Left ventricle myocardium superior (tissue), 1 donor: ENCODE measurements at regions not wholly inside any gene's neighbourhood (a gene's known extent, or its start where the extent isn't known, plus 50 kb on each side); places are given as distances from the start of the nearest gene placed in this dataset.
"Not testable (repeated sequence)": the region's sequence is repeated elsewhere in the genome, so short reads cannot be mapped to it uniquely, and the experiment has no call there.

ENCODE experiments used
- ATAC-seq: fragments of 200-7000 bp; cut with Tn5 transposase; one replicate; pipeline ENCODE4 v1.9.1; 2020; ENCODE audit warnings: mild to moderate bottlenecking, moderate library complexity
- DNase-seq: peaks from one replicate; pipeline ENCODE4 v3.0.0-alpha.2; 2020
- intact Hi-C: fragments of 100-400 bp; cut with micrococcal nuclease; formaldehyde crosslinking; loops from one replicate; pipeline ENCODE4 v1.11.0; 2022
- donor health status: DM: no; HTN: yes; CAD: no; lungs with severe emphysema.

- ATAC-seq, DNase-seq, intact Hi-C loops: not testable (repeated sequence)
Measured at GRCh38 chr16:17735099-17735498, 264.3 kb upstream of the XYLT1 start.

GRCh38 chr16:17729820-17730219, 259.1 kb upstream of the XYLT1 start:
- DNase-seq (no peak), ATAC-seq (no peak)
- intact Hi-C loops: no loop called here

- no peak for DNase-seq
Measured at GRCh38 chr16:17728196-17728595, 257.4 kb upstream of the XYLT1 start.

GRCh38 chr16:17724242-17724898, 253.6 kb upstream of the XYLT1 start:
- no peak for DNase-seq
- no peak for ATAC-seq
- intact Hi-C loops: no loop called here

More at GRCh38 chr16:17728196-17728595, 257.4 kb upstream of the XYLT1 start:
- no peak for ATAC-seq
- intact Hi-C loops: no loop called here

GRCh38 chr16:17723531-17724134, 252.9 kb upstream of the XYLT1 start:
- ATAC-seq (no peak), DNase-seq (no peak)
- intact Hi-C loops: no loop called here

- ATAC-seq (no peak), DNase-seq (no peak)
- intact Hi-C loops: no loop called here
Measured at GRCh38 chr16:17718495-17718894, 247.7 kb upstream of the XYLT1 start.

GRCh38 chr16:17705847-17706246, 235.1 kb upstream of the XYLT1 start:
- intact Hi-C loops: no loop called here
- DNase-seq (no peak), ATAC-seq (no peak)

GRCh38 chr16:17696616-17697015, 225.9 kb upstream of the XYLT1 start:
- ATAC-seq (no peak), DNase-seq (no peak)
- intact Hi-C loops: no loop called here

- intact Hi-C loops: no loop called here
- DNase-seq: no peak
- ATAC-seq: no peak
Measured at GRCh38 chr16:17692484-17692883, 221.7 kb upstream of the XYLT1 start.

- intact Hi-C loops: no loop called here
- DNase-seq (no peak), ATAC-seq (no peak)
Measured at GRCh38 chr16:17691899-17692176, 221.1 kb upstream of the XYLT1 start.

- DNase-seq (no peak), ATAC-seq (no peak)
- intact Hi-C loops: no loop called here
Measured at GRCh38 chr16:17691106-17691898, 220.5 kb upstream of the XYLT1 start.

GRCh38 chr16:17685447-17685846, 214.7 kb upstream of the XYLT1 start:
- intact Hi-C loops: no loop called here
- no peak for ATAC-seq

GRCh38 chr16:17683281-17683680, 212.5 kb upstream of the XYLT1 start:
- ATAC-seq: no peak
- DNase-seq: no peak
- intact Hi-C loops: no loop called here

More at GRCh38 chr16:17685447-17685846, 214.7 kb upstream of the XYLT1 start:
- no peak for DNase-seq

- no peak for ATAC-seq
- intact Hi-C loops: no loop called here
- DNase-seq: no peak
Measured at GRCh38 chr16:17676171-17676570, 205.4 kb upstream of the XYLT1 start.

- DNase-seq: no peak
- no peak for ATAC-seq
- intact Hi-C loops: no loop called here
Measured at GRCh38 chr16:17668386-17668785, 197.6 kb upstream of the XYLT1 start.

GRCh38 chr16:17666293-17666692, 195.5 kb upstream of the XYLT1 start:
- ATAC-seq (no peak), DNase-seq (no peak)
- intact Hi-C loops: no loop called here

GRCh38 chr16:17658881-17659280, 188.1 kb upstream of the XYLT1 start:
- DNase-seq (no peak), ATAC-seq (no peak)
- intact Hi-C loops: no loop called here

GRCh38 chr16:17657045-17657444, 186.3 kb upstream of the XYLT1 start:
- intact Hi-C loops: no loop called here
- DNase-seq (no peak), ATAC-seq (no peak)

- DNase-seq (no peak), ATAC-seq (no peak)
- intact Hi-C loops: no loop called here
Measured at GRCh38 chr16:17654571-17654970, 183.8 kb upstream of the XYLT1 start.

GRCh38 chr16:17654142-17654541, 183.4 kb upstream of the XYLT1 start:
- ATAC-seq (no peak), DNase-seq (no peak)
- intact Hi-C loops: no loop called here
